ENCODE measurements at regions not wholly inside any gene's neighbourhood (a gene's known extent, or its start where the extent isn't known, plus 50 kb on each side); places are given as distances from the start of the nearest gene placed in this dataset.
A peak's percentile ranks its signal among the peaks of the same experiment; 100 is the strongest.
"Not testable (repeated sequence)": the region's sequence is repeated elsewhere in the genome, so short reads cannot be mapped to it uniquely, and the experiment has no call there.

GRCh38 chr13:76659074-76659473, 227.1 kb downstream of the KCTD12 start:
- not testable (repeated sequence) for DNase-seq (ENCODE audit: low spot score)

GRCh38 chr13:76656500-76656899, 229.7 kb downstream of the KCTD12 start:
- peak; percentile 22 for DNase-seq (ENCODE audit: low spot score)

GRCh38 chr13:76656056-76656455, 230.1 kb downstream of the KCTD12 start:
- no peak for DNase-seq (ENCODE audit: low spot score)

GRCh38 chr13:76654263-76654662, 231.9 kb downstream of the KCTD12 start:
- DNase-seq (ENCODE audit: low spot score), result no peak

- DNase-seq (ENCODE audit: low spot score), result no peak
Measured at GRCh38 chr13:76651286-76651685, 234.9 kb downstream of the KCTD12 start.

GRCh38 chr13:76647550-76647949, 238.7 kb downstream of the KCTD12 start:
- DNase-seq (ENCODE audit: low spot score), result no peak

GRCh38 chr13:76646946-76647345, 239.3 kb downstream of the KCTD12 start:
- DNase-seq (ENCODE audit: low spot score), result no peak

GRCh38 chr13:76645632-76646031, 240.6 kb downstream of the KCTD12 start:
- no peak for DNase-seq (ENCODE audit: low spot score)

- DNase-seq (ENCODE audit: low spot score), result no peak
Measured at GRCh38 chr13:76644906-76645305, 241.3 kb downstream of the KCTD12 start.

GRCh38 chr13:76643596-76643995, 242.6 kb downstream of the KCTD12 start:
- DNase-seq (ENCODE audit: low spot score), result no peak

- DNase-seq (ENCODE audit: low spot score), result no peak
Measured at GRCh38 chr13:76641056-76641455, 245.1 kb downstream of the KCTD12 start.

GRCh38 chr13:76638882-76639281, 247.3 kb downstream of the KCTD12 start:
- no peak for DNase-seq (ENCODE audit: low spot score)

- DNase-seq (ENCODE audit: low spot score), result no peak
Measured at GRCh38 chr13:76638181-76638580, 248.0 kb downstream of the KCTD12 start.

- DNase-seq (ENCODE audit: low spot score), result no peak
Measured at GRCh38 chr13:76637641-76638141, 248.5 kb downstream of the KCTD12 start.

GRCh38 chr13:76636829-76637228, 249.4 kb downstream of the KCTD12 start:
- no peak for DNase-seq (ENCODE audit: low spot score)

- no peak for DNase-seq (ENCODE audit: low spot score)
Measured at GRCh38 chr13:76635232-76636230, 250.7 kb downstream of the KCTD12 start.

GRCh38 chr13:76634431-76635191, 251.6 kb downstream of the KCTD12 start:
- no peak for DNase-seq (ENCODE audit: low spot score)

GRCh38 chr13:76632401-76633044, 253.7 kb downstream of the KCTD12 start:
- DNase-seq (ENCODE audit: low spot score), result no peak

GRCh38 chr13:76630629-76631230, 255.5 kb downstream of the KCTD12 start:
- DNase-seq (ENCODE audit: low spot score), result no peak

- no peak for DNase-seq (ENCODE audit: low spot score)
Measured at GRCh38 chr13:76622315-76623040, 263.7 kb downstream of the KCTD12 start.

- no peak for DNase-seq (ENCODE audit: low spot score)
Measured at GRCh38 chr13:76621705-76622104, 264.5 kb downstream of the KCTD12 start.

All from NAMALWA (cell line).